ENCODE measurements at regions not wholly inside any gene's neighbourhood (a gene's known extent, or its start where the extent isn't known, plus 50 kb on each side); places are given as distances from the start of the nearest gene placed in this dataset.

- Histone ChIP-seq H3K27me3 (ENCODE audit: insufficient read depth, low read depth) (no peaks in the 10 kb centered on the region), H3K79me2 (ENCODE audit: insufficient read depth, low read depth) (no peaks in the 10 kb centered on the region), H3K27ac (no peak overlapping the region), H3K4me3 (IDR thresholded peaks at IDR 0.05; ENCODE audit: insufficient read depth, low read depth, low read length) (no peak overlapping the region), H4K20me1 (ENCODE audit: insufficient read depth) (no peaks in the 10 kb centered on the region), H2AFZ (ENCODE audit: low read depth) (no peak overlapping the region), H3K4me2 (no peak overlapping the region), H3K4me1 (ENCODE audit: low read depth, poor library complexity, severe bottlenecking) (no peaks in the 10 kb centered on the region), H3K36me3 (ENCODE audit: insufficient read depth) (no peaks in the 10 kb centered on the region), H3K9ac (no peak overlapping the region)
- no peak for TF ChIP-seq CTCF (conservative IDR thresholded peaks at IDR 0.05; ENCODE audit: low read depth, low read length)
Measured at GRCh38 chr6:120646101-120646500, 688.2 kb downstream of the TBC1D32 start.

- Histone ChIP-seq H3K4me2 (no peak overlapping the region), H3K4me3 (IDR thresholded peaks at IDR 0.05; ENCODE audit: insufficient read depth, low read depth, low read length) (no peak overlapping the region), H2AFZ (ENCODE audit: low read depth) (no peak overlapping the region), H3K27ac (no peak overlapping the region), H3K36me3 (ENCODE audit: insufficient read depth) (no peaks in the 10 kb centered on the region), H4K20me1 (ENCODE audit: insufficient read depth) (no peaks in the 10 kb centered on the region), H3K9ac (no peak overlapping the region), H3K27me3 (ENCODE audit: insufficient read depth, low read depth) (no peaks in the 10 kb centered on the region), H3K4me1 (ENCODE audit: low read depth, poor library complexity, severe bottlenecking) (no peaks in the 10 kb centered on the region), H3K79me2 (ENCODE audit: insufficient read depth, low read depth) (no peaks in the 10 kb centered on the region)
- TF ChIP-seq CTCF (conservative IDR thresholded peaks at IDR 0.05; ENCODE audit: low read depth, low read length): no peak
Measured at GRCh38 chr6:120632975-120633374, 701.3 kb downstream of the TBC1D32 start.

DNA sequence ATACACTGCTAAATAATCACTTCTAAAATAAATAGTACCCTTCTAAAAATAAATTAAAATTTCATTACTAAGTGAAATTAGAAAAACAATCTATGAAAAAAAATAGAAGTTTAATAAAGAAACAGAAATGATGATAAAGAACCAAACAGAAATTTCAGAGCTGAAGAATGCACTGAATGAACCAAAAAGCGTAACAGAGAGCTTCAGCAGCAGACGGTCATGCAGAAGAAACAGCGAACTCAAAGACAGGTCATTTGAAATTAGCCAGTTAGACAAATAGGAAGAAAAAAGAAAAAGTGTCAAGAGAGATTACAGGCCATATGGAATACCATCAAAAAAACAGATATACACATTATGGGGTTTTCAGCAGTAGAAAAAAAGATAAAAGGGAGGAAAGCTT is 706.7 kb downstream of the TBC1D32 start:
- no peaks in the 10 kb centered on the region for H4K20me1 ChIP-seq (ENCODE audit: insufficient read depth)
- H3K4me3 ChIP-seq (IDR thresholded peaks at IDR 0.05; ENCODE audit: insufficient read depth, low read depth, low read length): no peak overlapping the region
- no peak overlapping the region for H3K4me2 ChIP-seq
- TF ChIP-seq CTCF (conservative IDR thresholded peaks at IDR 0.05; ENCODE audit: low read depth, low read length): no peak
- H2AFZ ChIP-seq (ENCODE audit: low read depth): no peak overlapping the region
- no peaks in the 10 kb centered on the region for H3K79me2 ChIP-seq (ENCODE audit: insufficient read depth, low read depth)
- no peak overlapping the region for H3K9ac ChIP-seq
- H3K27me3 ChIP-seq (ENCODE audit: insufficient read depth, low read depth): no peaks in the 10 kb centered on the region
- no peak overlapping the region for H3K27ac ChIP-seq
- H3K4me1 ChIP-seq (ENCODE audit: low read depth, poor library complexity, severe bottlenecking): no peaks in the 10 kb centered on the region
- H3K36me3 ChIP-seq (ENCODE audit: insufficient read depth): no peaks in the 10 kb centered on the region

DNA sequence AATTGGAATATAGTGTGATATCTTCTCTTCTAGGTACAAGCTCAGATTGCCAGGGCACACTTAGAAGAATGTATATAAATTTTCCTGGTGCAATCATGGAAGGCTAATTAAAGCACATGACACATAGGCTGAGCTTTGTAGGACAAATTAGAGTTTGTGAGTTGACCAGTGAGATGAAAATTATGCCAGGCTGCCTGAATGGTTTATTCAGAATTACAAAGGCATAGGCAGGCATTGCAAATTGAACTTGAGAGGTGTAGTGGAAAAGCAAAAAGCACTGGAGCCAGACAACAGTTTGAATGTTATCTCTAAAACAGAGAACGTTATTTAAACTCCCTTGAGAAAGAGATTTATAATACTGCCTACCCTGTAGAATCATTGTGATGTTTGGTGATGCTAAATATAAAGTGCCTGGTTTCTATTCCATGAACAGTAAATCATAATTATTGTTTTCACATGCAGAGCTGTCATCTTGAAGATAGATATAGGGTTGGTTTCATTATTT is 712.1 kb downstream of the TBC1D32 start:
- H3K4me1 ChIP-seq (ENCODE audit: low read depth, poor library complexity, severe bottlenecking): no peaks in the 10 kb centered on the region
- H3K9ac ChIP-seq: no peak overlapping the region
- H2AFZ ChIP-seq (ENCODE audit: low read depth): no peak overlapping the region
- no peak overlapping the region for H3K27ac ChIP-seq
- no peak overlapping the region for H3K4me3 ChIP-seq (IDR thresholded peaks at IDR 0.05; ENCODE audit: insufficient read depth, low read depth, low read length)
- H3K79me2 ChIP-seq (ENCODE audit: insufficient read depth, low read depth): no peaks in the 10 kb centered on the region
- no peaks in the 10 kb centered on the region for H3K27me3 ChIP-seq (ENCODE audit: insufficient read depth, low read depth)
- H3K36me3 ChIP-seq (ENCODE audit: insufficient read depth): no peaks in the 10 kb centered on the region
- H4K20me1 ChIP-seq (ENCODE audit: insufficient read depth): no peaks in the 10 kb centered on the region
- TF ChIP-seq CTCF (conservative IDR thresholded peaks at IDR 0.05; ENCODE audit: low read depth, low read length): no peak
- no peak overlapping the region for H3K4me2 ChIP-seq

All from KMS-11 (cell line).